H9 (cell line): ENCODE measurements at regions not wholly inside any gene's neighbourhood (a gene's known extent, or its start where the extent isn't known, plus 50 kb on each side); places are given as distances from the start of the nearest gene placed in this dataset.

ENCODE experiments used
- DNase-seq: peaks from one replicate; pipeline ENCODE4 v3.0.0-alpha.2; 2017
- H2AFZ ChIP-seq: one replicate; pipeline ENCODE4 v1.6.1; 2013; ENCODE audit warnings: mild to moderate bottlenecking, low read length, control low read depth, moderate library complexity
- H2AK5ac ChIP-seq: 2 replicates; pipeline ENCODE4 v1.6.1; 2013; ENCODE audit warnings: low read length, control low read depth, mixed read lengths; ENCODE audit not compliant: insufficient read length
- H2BK120ac ChIP-seq: one replicate; pipeline ENCODE4 v1.6.1; 2013; ENCODE audit warnings: low read depth, mild to moderate bottlenecking, low read length, control low read depth, inconsistent platforms; ENCODE audit not compliant: poor library complexity, severe bottlenecking
- H2BK12ac ChIP-seq: 2 replicates; pipeline ENCODE4 v1.6.1; 2013; ENCODE audit warnings: low read length, control low read depth, mixed read lengths, low read depth; ENCODE audit not compliant: insufficient read length
- H2BK15ac ChIP-seq: 2 replicates; pipeline ENCODE4 v1.6.1; 2013; ENCODE audit warnings: low read depth, low read length, control low read depth
- H2BK20ac ChIP-seq: one replicate; pipeline ENCODE4 v1.6.1; 2013; ENCODE audit warnings: low read depth, mild to moderate bottlenecking, low read length, control low read depth, inconsistent platforms; ENCODE audit not compliant: poor library complexity, severe bottlenecking
- H2BK5ac ChIP-seq: 2 replicates; pipeline ENCODE4 v1.6.1; 2013; ENCODE audit warnings: low read length, control low read depth, mixed read lengths; ENCODE audit not compliant: insufficient read length
- H3K14ac ChIP-seq: 2 replicates; pipeline ENCODE4 v1.6.1; 2013; ENCODE audit warnings: low read length, control low read depth; ENCODE audit not compliant: insufficient read depth
- H3K18ac ChIP-seq: 2 replicates; pipeline ENCODE4 v1.6.1; 2013; ENCODE audit warnings: low read depth, mild to moderate bottlenecking, mixed read lengths, low read length, control low read depth; ENCODE audit not compliant: insufficient read length
- H3K23ac ChIP-seq: 2 replicates; pipeline ENCODE4 v1.6.1; 2013; ENCODE audit warnings: low read length, control low read depth, mixed read lengths, low read depth; ENCODE audit not compliant: insufficient read length
- H3K23me2 ChIP-seq: 2 replicates; pipeline ENCODE4 v1.6.1; 2013; ENCODE audit warnings: low read depth, mild to moderate bottlenecking, mixed read lengths, low read length, control low read depth; ENCODE audit not compliant: insufficient read length, poor library complexity, severe bottlenecking
- H3K27ac ChIP-seq: 2 replicates; pipeline ENCODE4 v1.5.1; 2013; ENCODE audit warnings: low read length, control low read depth, mixed read lengths, low read depth; ENCODE audit not compliant: insufficient read length
- H3K27me3 ChIP-seq: 2 replicates; pipeline ENCODE4 v1.6.1; 2013; ENCODE audit warnings: low read length, control low read depth, inconsistent platforms; ENCODE audit not compliant: insufficient read depth
- H3K4ac ChIP-seq: 2 replicates; pipeline ENCODE4 v1.6.1; 2013; ENCODE audit warnings: low read depth, mild to moderate bottlenecking, control low read depth, inconsistent platforms, low read length, moderate library complexity
- H3K4me1 ChIP-seq: 2 replicates; pipeline ENCODE4 v1.6.1; 2013; ENCODE audit warnings: low read length, control low read depth, inconsistent platforms; ENCODE audit not compliant: insufficient read depth
- H3K4me2 ChIP-seq: 2 replicates; pipeline ENCODE4 v1.6.1; 2013; ENCODE audit warnings: low read length, control low read depth, mixed read lengths; ENCODE audit not compliant: insufficient read length, insufficient read depth
- H3K56ac ChIP-seq: 2 replicates; pipeline ENCODE4 v1.6.1; 2013; ENCODE audit warnings: low read depth, mild to moderate bottlenecking, mixed read lengths, low read length, control low read depth; ENCODE audit not compliant: insufficient read length
- H3K79me1 ChIP-seq: 2 replicates; pipeline ENCODE4 v1.6.1; 2013; ENCODE audit warnings: low read depth, mild to moderate bottlenecking, moderate library complexity, low read length, control low read depth, inconsistent platforms; ENCODE audit not compliant: insufficient read depth, poor library complexity, severe bottlenecking
- H3K79me2 ChIP-seq: 2 replicates; pipeline ENCODE4 v1.6.1; 2013; ENCODE audit warnings: low read length, control low read depth, inconsistent platforms; ENCODE audit not compliant: insufficient read depth
- H3K9ac ChIP-seq: 2 replicates; pipeline ENCODE4 v1.6.1; 2013; ENCODE audit warnings: low read length, control low read depth, mixed read lengths; ENCODE audit not compliant: insufficient read length; ENCODE audit errors: extremely low read depth
- H3K9me3 ChIP-seq: one replicate; pipeline ENCODE4 v1.6.1; 2013; ENCODE audit warnings: low read depth, low read length, inconsistent platforms; ENCODE audit not compliant: control insufficient read depth
- H3T11ph ChIP-seq: one replicate; pipeline ENCODE4 v1.6.1; 2013; ENCODE audit warnings: mild to moderate bottlenecking, low read length, control low read depth, inconsistent platforms
- H4K20me1 ChIP-seq: one replicate; pipeline ENCODE4 v1.6.1; 2013; ENCODE audit not compliant: control insufficient read depth, insufficient read length, insufficient read depth
- H4K5ac ChIP-seq: 2 replicates; pipeline ENCODE4 v1.6.1; 2013; ENCODE audit warnings: low read depth, mild to moderate bottlenecking, mixed read lengths, low read length, control low read depth; ENCODE audit not compliant: insufficient read length
- H4K8ac ChIP-seq: replicated peaks from 2 replicates; pipeline ENCODE4 v1.6.1; 2013; ENCODE audit warnings: low read length, control low read depth, mixed read lengths, low read depth; ENCODE audit not compliant: insufficient read length
- H4K91ac ChIP-seq: 2 replicates; pipeline ENCODE4 v1.6.1; 2013; ENCODE audit warnings: low read depth, mild to moderate bottlenecking, moderate library complexity, mixed read lengths, low read length, control low read depth; ENCODE audit not compliant: insufficient read length
- H3K27ac Mint-ChIP-seq, 3 experiments: 2 replicates in 2 of 3; 3 replicates in 1 of 3; pipeline ENCODE4 v1.8.0; 2020 to 2021; ENCODE audit warnings: mixed read lengths in 3 of 3, mild to moderate bottlenecking in 1 of 3, moderate library complexity in 1 of 3
- H3K27me3 Mint-ChIP-seq: 2 replicates; pipeline ENCODE4 v1.8.0; 2021; ENCODE audit warnings: low read depth, mild to moderate bottlenecking, moderate library complexity, mixed read lengths
- H3K36me3 Mint-ChIP-seq, 3 experiments: 2 replicates in 2 of 3; 3 replicates in 1 of 3; pipeline ENCODE4 v1.8.0; 2020 to 2021; ENCODE audit warnings: low read depth in 3 of 3, mixed read lengths in 3 of 3; ENCODE audit not compliant: insufficient read depth in 1 of 3
- H3K4me1 Mint-ChIP-seq, 2 experiments: 2 replicates each; pipeline ENCODE4 v1.8.0; 2020; ENCODE audit warnings: mixed read lengths in 2 of 2
- H3K4me3 Mint-ChIP-seq, 2 experiments: 2 replicates in 1 of 2; 3 replicates in 1 of 2; pipeline ENCODE4 v1.8.0; 2020 to 2021; ENCODE audit warnings: mild to moderate bottlenecking in 2 of 2, mixed read lengths in 2 of 2, moderate library complexity in 1 of 2
- H3K9me3 Mint-ChIP-seq, 2 experiments: 2 replicates in 1 of 2; 3 replicates in 1 of 2; pipeline ENCODE4 v1.8.0; 2020; ENCODE audit warnings: mild to moderate bottlenecking in 2 of 2, mixed read lengths in 2 of 2, moderate library complexity in 1 of 2
- WGBS: extraction: QIAGEN DNeasy Blood & Tissue Kit; methylation state at CpG from one replicate; pipeline ENCODE4 v1.1.7; 2013; ENCODE audit warnings: missing lambda C conversion rate, low lambda C conversion rate, mixed read lengths; ENCODE audit not compliant: insufficient read length; ENCODE audit errors: extremely low coverage; 5-methylcytosine and 5-hydroxymethylcytosine counted together
- TF ChIP-seq, protein P1 (sequence below): fragments of 200-600 bp; sonication (generic); conservative IDR thresholded peaks from 3 replicates; pipeline ENCODE4 v1.8.0; 2021; ENCODE audit warnings: antibody characterized with exemption, mild to moderate bottlenecking

DNA sequence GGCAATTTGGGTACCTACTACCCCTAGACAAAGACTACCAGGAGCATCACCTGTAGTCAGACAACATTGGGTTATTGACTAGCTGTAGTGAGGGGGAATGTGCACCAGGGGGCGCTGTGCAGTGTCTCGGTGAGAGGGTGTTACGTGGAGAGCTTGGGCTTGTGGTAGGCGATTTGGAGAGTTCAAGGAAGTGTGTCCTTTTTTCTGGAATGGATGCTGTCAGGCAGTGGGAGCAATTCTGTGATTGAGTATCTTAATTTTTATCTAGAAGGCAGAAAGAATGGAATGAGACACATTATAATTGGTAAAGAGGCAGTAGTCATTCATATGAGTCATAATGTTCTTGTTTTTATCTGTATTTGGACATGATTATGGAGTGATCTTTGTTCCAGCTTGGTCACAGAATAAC is 187.7 kb downstream of the GALC start:
- 0 out of 4 replicates have a peak, but pooled peaks cover 0 to 2% of the 10 kb centered on the region in 2 experiments for H3K4me1 Mint-ChIP-seq

More for the DNA sequence above, 187.7 kb downstream of the GALC start:
- Histone ChIP-seq H4K20me1 (no peaks in the 10 kb centered on the region), H3K9me3 (no peaks in the 10 kb centered on the region), H3K9ac (no peak overlapping the region), H3K56ac (no peak overlapping the region), H2AK5ac (no peak overlapping the region), H3K18ac (no peak overlapping the region), H3K14ac (no peak overlapping the region), H4K8ac (no peak overlapping the region), H3K79me1 (no peaks in the 10 kb centered on the region), H2AFZ (no peak overlapping the region), H3K4ac (no peak overlapping the region), H2BK5ac (no peak overlapping the region), H3K23me2 (no peaks in the 10 kb centered on the region), H3K4me1 (no peaks in the 10 kb centered on the region), H2BK12ac (no peak overlapping the region), H2BK20ac (no peak overlapping the region), H3K4me2 (no peak overlapping the region), H4K91ac (no peak overlapping the region), H4K5ac (no peak overlapping the region), H3K79me2 (no peaks in the 10 kb centered on the region), H3K23ac (no peak overlapping the region), H2BK120ac (no peak overlapping the region), H2BK15ac (no peak overlapping the region), H3K27ac (no peak overlapping the region), H3K27me3 (no peaks in the 10 kb centered on the region), H3T11ph (no peak overlapping the region)
- WGBS, result no CpG with 5 or more reads among the region's 4 CpGs
- Mint-ChIP-seq H3K27ac (no peak overlapping the region), H3K4me3 (no peak overlapping the region), H3K27me3 (no peaks in the 10 kb centered on the region; the same call in 1 of the 2 replicates), H3K9me3 (peaks cover 14 to 15% of the 10 kb centered on the region in 2 experiments), H3K36me3 (peaks cover 0 to 5% (median 5%) of the 10 kb centered on the region in 3 experiments; a peak in 3 of 7 replicates)
- DNase-seq, result peak; percentile 78
- TF ChIP-seq, protein P1, sequence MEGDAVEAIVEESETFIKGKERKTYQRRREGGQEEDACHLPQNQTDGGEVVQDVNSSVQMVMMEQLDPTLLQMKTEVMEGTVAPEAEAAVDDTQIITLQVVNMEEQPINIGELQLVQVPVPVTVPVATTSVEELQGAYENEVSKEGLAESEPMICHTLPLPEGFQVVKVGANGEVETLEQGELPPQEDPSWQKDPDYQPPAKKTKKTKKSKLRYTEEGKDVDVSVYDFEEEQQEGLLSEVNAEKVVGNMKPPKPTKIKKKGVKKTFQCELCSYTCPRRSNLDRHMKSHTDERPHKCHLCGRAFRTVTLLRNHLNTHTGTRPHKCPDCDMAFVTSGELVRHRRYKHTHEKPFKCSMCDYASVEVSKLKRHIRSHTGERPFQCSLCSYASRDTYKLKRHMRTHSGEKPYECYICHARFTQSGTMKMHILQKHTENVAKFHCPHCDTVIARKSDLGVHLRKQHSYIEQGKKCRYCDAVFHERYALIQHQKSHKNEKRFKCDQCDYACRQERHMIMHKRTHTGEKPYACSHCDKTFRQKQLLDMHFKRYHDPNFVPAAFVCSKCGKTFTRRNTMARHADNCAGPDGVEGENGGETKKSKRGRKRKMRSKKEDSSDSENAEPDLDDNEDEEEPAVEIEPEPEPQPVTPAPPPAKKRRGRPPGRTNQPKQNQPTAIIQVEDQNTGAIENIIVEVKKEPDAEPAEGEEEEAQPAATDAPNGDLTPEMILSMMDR, result peak; percentile 81
